Cardiac septum (tissue), 1 donor: ENCODE measurements at regions not wholly inside any gene's neighbourhood (a gene's known extent, or its start where the extent isn't known, plus 50 kb on each side); places are given as distances from the start of the nearest gene placed in this dataset.
"Not testable (repeated sequence)": the region's sequence is repeated elsewhere in the genome, so short reads cannot be mapped to it uniquely, and the experiment has no call there.

ENCODE experiments used
- DNase-seq: peaks from one replicate; pipeline ENCODE4 v3.0.0-alpha.2; 2020; ENCODE audit warnings: low spot score
- intact Hi-C: fragments of 100-400 bp; cut with DNase I; formaldehyde crosslinking; loops from one replicate; pipeline ENCODE4 v1.14.0; 2022
- donor health status: DM: no; HTN: no; CAD: no.

DNA sequence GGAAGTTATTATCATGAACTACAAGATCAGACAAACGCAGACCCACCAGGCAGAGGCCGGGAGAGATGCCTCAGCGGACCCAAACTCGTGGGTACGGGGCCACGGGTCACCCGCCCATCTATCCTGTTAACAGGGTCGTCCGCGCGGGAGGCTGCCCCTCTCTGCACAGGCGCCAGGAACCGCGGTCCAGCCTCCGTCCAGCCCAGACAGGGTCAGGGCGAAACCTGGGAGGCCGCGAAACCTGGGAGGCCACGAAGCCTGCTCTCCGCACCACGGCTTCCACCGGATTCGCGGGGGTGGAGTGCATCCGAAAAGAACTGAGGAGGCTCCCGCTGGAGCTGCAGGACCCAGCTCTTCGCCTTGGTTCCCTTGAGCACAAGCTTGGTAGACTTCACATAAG is 1760.7 kb upstream of the DEFB115 start:
- DNase-seq, intact Hi-C loops: not testable (repeated sequence)

- intact Hi-C loops = no loop called here
- no peak for DNase-seq
Measured at GRCh38 chr20:29497261-29497671, 1760.2 kb upstream of the DEFB115 start.

- peak; percentile 83 for DNase-seq
- intact Hi-C loops = not testable (repeated sequence)
Measured at GRCh38 chr20:29497684-29498083, 1759.8 kb upstream of the DEFB115 start.

DNA sequence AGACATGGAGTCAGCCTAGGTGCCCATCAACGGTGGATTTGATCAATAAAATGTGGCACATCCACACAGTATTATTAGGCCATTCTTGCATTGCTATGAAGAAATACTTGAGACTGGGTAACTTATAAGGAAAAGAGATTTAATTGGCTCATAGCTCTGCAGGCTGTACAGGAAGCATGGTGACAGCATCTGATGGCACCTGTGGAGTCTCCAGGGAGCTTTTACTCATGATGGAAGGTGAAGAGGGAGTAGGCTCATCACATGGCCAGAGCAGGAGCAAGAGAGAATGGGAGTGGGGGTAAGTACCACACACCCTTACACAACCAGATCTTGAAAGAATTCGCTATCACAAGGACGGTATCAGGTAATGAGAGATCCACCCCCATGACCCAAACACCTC is 1756.7 kb upstream of the DEFB115 start:
- intact Hi-C loops, DNase-seq: not testable (repeated sequence)

GRCh38 chr20:29514634-29515033 is 1742.8 kb upstream of the DEFB115 start:
- DNase-seq = not testable (repeated sequence)

GRCh38 chr20:29516847-29517246 is 1740.6 kb upstream of the DEFB115 start:
- DNase-seq, intact Hi-C loops: not testable (repeated sequence)

More at GRCh38 chr20:29514634-29515033, 1742.8 kb upstream of the DEFB115 start:
- intact Hi-C loops = not testable (repeated sequence)

DNA sequence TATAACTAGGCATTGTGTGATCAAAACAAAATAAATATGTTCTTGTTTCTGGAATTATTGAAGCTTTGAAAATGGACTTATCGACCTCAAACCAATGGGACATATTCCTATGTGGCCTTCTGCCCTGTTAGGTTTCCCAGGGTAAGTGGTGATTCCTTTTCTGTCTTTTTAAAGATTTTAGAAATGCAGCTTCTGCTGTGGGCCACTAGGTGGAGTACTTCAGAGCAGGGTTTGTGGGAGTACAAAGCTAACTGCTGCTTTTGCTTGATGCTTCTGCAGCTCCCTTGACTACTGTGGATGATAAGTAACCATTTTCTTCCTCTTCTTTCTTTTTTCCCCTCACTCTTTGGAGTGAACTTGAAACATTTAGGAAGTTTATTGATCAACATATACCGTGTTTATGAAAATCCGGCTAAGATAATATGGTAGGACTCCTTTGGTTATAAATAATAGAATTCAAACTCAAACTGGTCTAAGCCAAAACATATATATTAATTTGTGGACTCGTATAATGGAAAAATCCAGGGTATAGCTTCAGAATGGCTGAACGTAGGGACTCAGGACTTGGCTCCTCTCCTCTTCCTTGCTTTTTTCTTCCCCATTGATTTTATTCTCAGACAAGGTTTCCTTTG is 1737.7 kb upstream of the DEFB115 start:
- intact Hi-C loops, DNase-seq: not testable (repeated sequence)

DNA sequence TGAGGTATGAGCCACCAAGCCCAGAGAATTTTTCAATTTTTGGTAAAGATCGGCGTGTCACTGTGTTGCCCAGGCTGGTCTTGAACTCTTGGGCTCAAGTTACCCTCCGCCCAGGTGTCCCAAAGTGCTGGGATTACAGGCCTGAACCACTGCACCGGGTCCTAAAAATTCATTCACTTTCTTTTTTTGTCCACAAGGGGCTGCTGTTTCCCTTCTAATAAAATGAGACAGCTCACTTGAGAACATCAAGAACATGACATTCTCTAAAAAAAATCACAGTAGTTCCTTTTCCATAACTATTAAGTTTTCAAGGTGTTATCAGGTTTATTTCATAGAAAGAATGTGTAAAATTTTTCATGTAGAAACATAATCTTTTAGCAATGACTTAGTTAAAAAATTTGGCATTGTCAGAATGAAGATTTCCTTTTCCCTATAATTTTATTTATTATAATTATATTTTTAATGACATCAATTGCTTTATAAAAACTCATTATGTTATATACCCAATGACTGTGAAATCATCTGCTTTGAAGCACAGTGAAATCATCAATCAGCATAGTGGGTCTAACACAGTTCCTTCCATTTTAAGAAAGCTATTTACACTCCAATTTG is 1723.8 kb upstream of the DEFB115 start:
- intact Hi-C loops, DNase-seq: not testable (repeated sequence)

DNA sequence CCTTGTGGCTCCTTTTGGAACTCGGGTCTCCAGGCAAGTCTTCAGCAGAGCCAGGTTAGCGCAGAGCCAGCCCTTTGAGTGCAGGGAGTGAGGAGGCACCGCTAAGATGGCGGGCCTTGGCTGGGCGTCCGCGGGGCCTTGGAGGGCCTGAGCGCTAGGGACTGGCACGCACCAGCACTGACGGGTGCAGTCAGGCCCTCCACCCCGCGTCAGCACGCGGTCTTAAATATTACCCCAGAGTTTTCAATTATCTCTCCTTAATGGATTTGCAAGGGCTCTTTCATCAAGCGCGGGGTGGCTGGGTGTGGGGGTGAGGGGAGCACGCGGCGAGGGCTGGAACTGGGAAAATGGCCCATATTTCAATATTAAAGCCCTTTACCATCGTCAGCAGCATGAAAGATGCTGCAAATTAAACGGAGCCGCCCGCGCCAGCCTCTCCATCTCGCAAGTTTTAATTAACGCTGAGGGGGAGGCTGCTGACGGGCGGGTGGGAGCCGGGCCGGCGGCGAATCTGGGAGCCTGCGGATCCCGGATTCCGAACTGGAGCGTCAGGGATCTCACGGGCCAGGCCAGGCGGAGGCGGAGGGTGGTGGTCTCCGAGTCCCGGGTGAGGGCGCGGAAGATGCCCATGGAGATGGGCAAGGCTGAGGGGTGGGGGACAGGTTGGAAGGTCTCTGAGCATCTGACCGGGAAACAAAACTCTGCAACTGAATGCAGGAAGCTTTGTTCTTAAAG is 1690.4 kb upstream of the DEFB115 start:
- intact Hi-C loops = not testable (repeated sequence)

GRCh38 chr20:29567671-29568070 is 1689.8 kb upstream of the DEFB115 start:
- intact Hi-C loops, DNase-seq: not testable (repeated sequence)

More for the DNA sequence above, 1690.4 kb upstream of the DEFB115 start:
- DNase-seq = not testable (repeated sequence)

GRCh38 chr20:29570126-29570525 is 1687.3 kb upstream of the DEFB115 start:
- DNase-seq, intact Hi-C loops: not testable (repeated sequence)

DNA sequence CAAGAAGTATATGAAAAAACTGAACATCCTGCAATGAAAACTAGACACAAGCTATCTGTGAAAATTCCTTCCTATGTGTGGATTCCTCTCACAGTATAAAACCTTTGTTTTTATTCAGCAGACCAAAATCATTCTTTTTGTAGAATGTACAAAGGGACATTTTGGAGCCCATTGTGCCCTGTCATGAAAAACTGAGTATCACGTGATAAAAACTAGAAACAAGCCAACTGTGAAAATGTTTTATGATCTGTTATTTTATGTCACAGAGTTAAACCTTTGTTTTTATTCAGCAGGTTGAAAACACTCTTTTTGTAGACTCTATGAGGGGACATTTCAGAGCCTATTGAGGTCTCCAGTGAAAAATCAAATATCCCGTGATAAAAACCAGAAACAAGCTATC is 1667.9 kb upstream of the DEFB115 start:
- intact Hi-C loops, DNase-seq: not testable (repeated sequence)

- intact Hi-C loops = not testable (repeated sequence)
Measured at GRCh38 chr20:29604163-29604562, 1653.3 kb upstream of the DEFB115 start.

GRCh38 chr20:29606171-29606570 is 1651.3 kb upstream of the DEFB115 start:
- DNase-seq, intact Hi-C loops: not testable (repeated sequence)

More at GRCh38 chr20:29604163-29604562, 1653.3 kb upstream of the DEFB115 start:
- DNase-seq = not testable (repeated sequence)

DNA sequence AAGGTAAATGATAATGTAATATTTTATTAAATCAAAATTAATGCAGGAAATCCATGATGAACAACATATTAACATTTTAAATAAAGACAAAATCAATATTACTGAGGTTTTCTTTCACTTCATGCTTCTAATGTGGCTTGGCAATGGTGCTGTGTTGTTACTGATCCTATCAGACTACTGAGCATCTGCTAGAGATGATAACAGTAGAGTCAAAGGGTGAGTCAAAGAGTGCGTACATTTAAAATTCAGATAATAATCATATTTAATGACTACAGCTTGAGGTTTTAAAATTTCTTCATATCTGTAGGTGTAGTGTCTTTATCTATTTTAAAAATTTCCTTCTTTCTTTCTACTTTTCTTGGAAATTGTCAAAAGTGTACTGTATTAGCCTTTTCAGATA is 1628.1 kb upstream of the DEFB115 start:
- intact Hi-C loops, DNase-seq: not testable (repeated sequence)
